ENCODE measurements at regions not wholly inside any gene's neighbourhood (a gene's known extent, or its start where the extent isn't known, plus 50 kb on each side); places are given as distances from the start of the nearest gene placed in this dataset.

DNA sequence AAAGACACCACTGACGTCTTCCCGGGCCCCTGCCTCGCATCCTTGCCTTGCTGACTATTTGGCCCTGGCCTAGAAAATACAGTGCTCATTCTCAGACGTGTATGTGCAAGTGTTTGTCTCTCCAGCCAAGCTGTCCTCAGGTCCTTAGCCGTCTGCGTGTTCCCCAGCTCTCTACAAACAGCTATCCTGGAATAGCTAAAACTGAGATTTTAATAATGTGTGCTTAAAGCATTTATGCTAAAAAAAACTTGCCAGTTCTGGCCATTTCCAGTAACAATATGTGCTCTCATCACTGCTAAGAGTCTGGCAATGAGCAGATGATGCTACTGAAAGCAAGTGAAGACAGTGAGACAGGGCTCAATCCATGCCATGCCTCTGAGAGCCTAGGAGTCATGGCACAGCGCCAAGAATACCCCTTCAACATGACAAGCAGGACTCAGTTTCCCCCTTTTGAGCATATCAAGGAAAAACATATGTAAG, 55.7 kb downstream of the IRF2BP2 start:
- no peak for ATAC-seq (replicated peaks)
- no peaks in the 10 kb centered on the region for H3K4me1 Mint-ChIP-seq
- no peaks in the 10 kb centered on the region for H3K36me3 Mint-ChIP-seq (ENCODE audit: low read depth)
- no peak overlapping the region for H3K27ac Mint-ChIP-seq
- no peaks in the 10 kb centered on the region for H3K9me3 Mint-ChIP-seq
- H3K4me3 Mint-ChIP-seq = no peak overlapping the region
- peaks cover 4% of the 10 kb centered on the region for H3K27me3 Mint-ChIP-seq

DNA sequence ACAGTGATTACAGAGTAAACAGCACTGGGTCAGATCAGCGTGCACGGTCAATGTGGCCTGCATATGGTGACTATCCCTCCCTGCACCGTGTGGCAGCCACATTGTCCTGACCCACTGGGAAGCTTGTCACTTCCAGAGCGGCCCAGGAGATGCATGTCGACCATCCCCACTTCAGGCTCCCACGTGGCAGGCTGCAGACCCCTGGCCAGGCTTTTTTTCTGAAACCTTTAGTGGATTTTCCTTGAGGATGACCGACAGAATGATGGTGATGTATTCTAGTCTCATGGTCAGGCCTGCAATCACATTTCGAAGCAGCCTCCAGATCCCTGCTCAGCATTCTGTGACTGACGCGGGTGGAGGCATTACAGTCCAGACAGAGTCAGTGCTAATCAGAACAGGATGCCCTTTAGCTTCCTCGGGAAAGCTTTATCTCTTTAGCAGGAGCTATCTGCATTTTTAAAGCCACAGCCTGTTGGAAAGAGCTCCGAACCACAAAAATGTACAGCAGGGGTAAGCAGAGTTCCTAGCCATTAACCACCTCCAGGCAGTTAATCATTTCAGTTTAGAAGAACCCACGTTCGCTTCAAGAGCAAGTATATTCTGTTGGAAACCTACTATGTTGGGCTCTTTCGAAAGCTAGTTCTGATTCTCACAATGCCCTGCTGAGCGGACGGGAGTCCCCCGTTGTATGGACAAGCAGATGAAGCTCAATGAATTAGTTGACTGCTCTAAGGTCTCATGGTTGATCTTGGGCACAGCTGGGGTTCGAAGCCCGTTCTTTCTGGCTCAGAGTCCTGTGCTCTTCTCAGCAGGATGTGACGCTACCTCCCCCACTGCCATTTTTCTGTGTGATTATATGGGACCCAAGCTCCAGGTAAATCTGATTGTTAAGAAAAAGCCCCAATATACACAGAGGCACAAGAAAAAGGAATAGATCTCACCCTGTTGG, 56.5 kb downstream of the IRF2BP2 start:
- Mint-ChIP-seq H3K27ac (no peak overlapping the region), H3K36me3 (ENCODE audit: low read depth) (no peaks in the 10 kb centered on the region), H3K4me1 (no peaks in the 10 kb centered on the region), H3K9me3 (no peaks in the 10 kb centered on the region), H3K4me3 (no peak overlapping the region), H3K27me3 (peaks cover 4% of the 10 kb centered on the region)
- no peak for ATAC-seq (replicated peaks)

- H3K4me1 Mint-ChIP-seq = no peaks in the 10 kb centered on the region
- no peaks in the 10 kb centered on the region for H3K9me3 Mint-ChIP-seq
- no peaks in the 10 kb centered on the region for H3K36me3 Mint-ChIP-seq (ENCODE audit: low read depth)
- peaks cover 8% of the 10 kb centered on the region for H3K27me3 Mint-ChIP-seq
- no peak for ATAC-seq (replicated peaks)
- no peak overlapping the region for H3K27ac Mint-ChIP-seq
- H3K4me3 Mint-ChIP-seq = no peak overlapping the region
These were observed 59.0 kb downstream of the IRF2BP2 start for GRCh38 chr1:234551032-234551378.

DNA sequence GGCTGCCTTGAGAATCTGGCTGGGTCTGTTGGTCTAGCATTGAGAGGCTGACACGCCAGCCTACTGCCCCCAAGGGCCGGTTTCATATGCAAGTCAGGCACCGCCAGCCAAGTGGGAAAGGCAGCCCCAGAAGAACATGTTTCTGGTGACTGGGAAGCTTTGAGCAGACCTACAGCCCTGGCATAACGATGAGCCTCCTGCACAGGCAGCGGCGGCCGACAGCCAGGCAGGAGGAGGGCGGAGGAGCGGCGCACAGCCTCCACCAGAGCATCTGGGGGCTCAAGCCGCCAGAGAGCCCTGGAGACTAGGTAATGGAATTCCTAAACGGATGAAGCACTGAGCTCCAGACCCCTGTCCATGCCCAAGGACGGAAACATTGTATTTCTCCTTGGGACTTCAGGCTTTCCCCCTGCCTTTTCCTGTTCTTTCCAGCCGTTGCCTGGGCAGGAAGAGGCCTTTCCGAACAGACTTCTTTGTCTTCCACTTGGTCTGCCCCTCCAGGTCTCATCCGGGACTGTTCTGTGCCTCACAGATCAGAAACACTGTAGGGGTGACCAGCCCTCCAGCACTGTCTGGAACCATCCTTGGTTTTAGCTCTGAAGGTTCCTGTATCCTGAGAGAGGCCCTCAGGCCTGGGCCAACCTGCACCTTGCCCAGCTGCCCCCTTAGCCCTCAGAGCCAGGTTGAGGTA, 59.5 kb downstream of the IRF2BP2 start:
- no peaks in the 10 kb centered on the region for H3K9me3 Mint-ChIP-seq
- no peak overlapping the region for H3K27ac Mint-ChIP-seq
- no peaks in the 10 kb centered on the region for H3K4me1 Mint-ChIP-seq
- no peaks in the 10 kb centered on the region for H3K36me3 Mint-ChIP-seq (ENCODE audit: low read depth)
- peaks cover 8% of the 10 kb centered on the region for H3K27me3 Mint-ChIP-seq
- no peak for ATAC-seq (replicated peaks)
- no peak overlapping the region for H3K4me3 Mint-ChIP-seq

GRCh38 chr1:234549447-234550021, 60.4 kb downstream of the IRF2BP2 start:
- Mint-ChIP-seq H3K36me3 (ENCODE audit: low read depth) (no peaks in the 10 kb centered on the region), H3K4me3 (no peak overlapping the region), H3K27ac (no peak overlapping the region), H3K27me3 (peaks cover 14% of the 10 kb centered on the region), H3K4me1 (peaks cover 7% of the 10 kb centered on the region), H3K9me3 (no peaks in the 10 kb centered on the region)
- no peak for ATAC-seq (replicated peaks)

GRCh38 chr1:234546890-234547788, 62.8 kb downstream of the IRF2BP2 start:
- no peak overlapping the region for H3K27ac Mint-ChIP-seq
- peaks cover 10% of the 10 kb centered on the region for H3K27me3 Mint-ChIP-seq
- no peak for ATAC-seq (replicated peaks)
- H3K9me3 Mint-ChIP-seq = no peaks in the 10 kb centered on the region
- H3K36me3 Mint-ChIP-seq (ENCODE audit: low read depth) = no peaks in the 10 kb centered on the region
- H3K4me3 Mint-ChIP-seq = no peak overlapping the region
- peaks cover 14% of the 10 kb centered on the region for H3K4me1 Mint-ChIP-seq

DNA sequence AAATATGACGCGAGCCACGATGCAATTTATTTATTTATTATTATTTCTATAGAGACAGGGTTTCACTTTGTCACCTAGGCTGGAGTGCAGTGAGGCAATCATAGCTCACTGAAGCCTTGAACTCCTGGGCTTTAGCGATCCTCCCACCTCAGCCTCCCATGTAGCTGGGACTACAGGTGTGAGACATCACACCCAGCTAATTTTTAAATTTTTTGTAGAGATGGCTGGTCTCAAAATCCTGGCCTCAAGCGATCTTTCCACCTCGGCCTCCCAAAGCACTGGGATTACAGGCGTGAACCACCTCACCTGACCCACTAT, 63.6 kb downstream of the IRF2BP2 start:
- Mint-ChIP-seq H3K4me1 (peaks cover 14% of the 10 kb centered on the region), H3K4me3 (no peak overlapping the region), H3K27me3 (peaks cover 10% of the 10 kb centered on the region), H3K27ac (no peak overlapping the region), H3K36me3 (ENCODE audit: low read depth) (no peaks in the 10 kb centered on the region), H3K9me3 (no peaks in the 10 kb centered on the region)
- ATAC-seq (replicated peaks) = no peak

DNA sequence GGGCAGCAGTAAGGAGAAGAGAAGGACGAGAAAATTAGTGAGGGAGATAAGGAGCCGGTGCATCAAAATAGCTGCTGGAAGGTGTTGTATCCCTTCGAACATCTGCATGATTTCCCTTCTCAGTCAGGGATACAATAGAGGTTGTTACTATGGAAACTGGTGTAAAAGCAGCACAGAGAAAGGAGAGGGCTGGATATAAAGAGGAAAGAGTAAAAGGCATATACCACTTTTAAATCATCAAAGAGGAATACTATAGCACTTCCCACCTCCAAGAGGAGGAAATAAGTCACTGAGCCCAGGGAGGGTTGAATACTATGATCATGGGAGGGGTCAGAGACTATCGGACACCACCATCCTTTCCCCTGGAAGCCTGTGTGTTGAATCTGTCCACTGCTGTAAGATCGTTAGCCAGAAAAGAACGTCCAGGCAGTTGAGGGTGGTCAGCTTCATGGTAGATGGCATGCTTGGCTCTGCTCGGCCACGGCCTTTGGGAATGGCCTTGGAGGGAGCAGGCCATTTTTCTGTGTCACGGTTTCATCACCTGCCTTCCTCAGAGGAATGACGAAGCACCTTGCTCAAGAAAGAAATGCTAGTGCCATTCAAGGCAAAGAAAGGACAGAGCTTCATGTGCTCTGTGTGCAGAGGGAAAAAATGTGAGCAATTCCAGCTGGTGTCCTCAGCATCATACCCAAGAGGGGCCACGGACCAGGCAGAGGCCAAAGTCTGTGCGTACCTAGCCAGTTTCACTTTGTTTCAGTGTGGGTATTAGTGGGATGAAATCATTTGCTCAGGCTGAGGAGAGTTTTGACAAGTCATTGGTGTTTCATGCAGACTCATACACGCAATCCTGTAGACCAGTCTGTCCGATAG, 64.2 kb downstream of the IRF2BP2 start:
- H3K36me3 Mint-ChIP-seq (ENCODE audit: low read depth) = no peaks in the 10 kb centered on the region
- H3K9me3 Mint-ChIP-seq = no peaks in the 10 kb centered on the region
- no peak overlapping the region for H3K4me3 Mint-ChIP-seq
- peaks cover 14% of the 10 kb centered on the region for H3K4me1 Mint-ChIP-seq
- no peak overlapping the region for H3K27ac Mint-ChIP-seq
- no peak for ATAC-seq (replicated peaks)
- peaks cover 10% of the 10 kb centered on the region for H3K27me3 Mint-ChIP-seq

GRCh38 chr1:234544087-234544579, 65.2 kb upstream of the TARBP1 start:
- ATAC-seq (replicated peaks) = peak; percentile 62

DNA sequence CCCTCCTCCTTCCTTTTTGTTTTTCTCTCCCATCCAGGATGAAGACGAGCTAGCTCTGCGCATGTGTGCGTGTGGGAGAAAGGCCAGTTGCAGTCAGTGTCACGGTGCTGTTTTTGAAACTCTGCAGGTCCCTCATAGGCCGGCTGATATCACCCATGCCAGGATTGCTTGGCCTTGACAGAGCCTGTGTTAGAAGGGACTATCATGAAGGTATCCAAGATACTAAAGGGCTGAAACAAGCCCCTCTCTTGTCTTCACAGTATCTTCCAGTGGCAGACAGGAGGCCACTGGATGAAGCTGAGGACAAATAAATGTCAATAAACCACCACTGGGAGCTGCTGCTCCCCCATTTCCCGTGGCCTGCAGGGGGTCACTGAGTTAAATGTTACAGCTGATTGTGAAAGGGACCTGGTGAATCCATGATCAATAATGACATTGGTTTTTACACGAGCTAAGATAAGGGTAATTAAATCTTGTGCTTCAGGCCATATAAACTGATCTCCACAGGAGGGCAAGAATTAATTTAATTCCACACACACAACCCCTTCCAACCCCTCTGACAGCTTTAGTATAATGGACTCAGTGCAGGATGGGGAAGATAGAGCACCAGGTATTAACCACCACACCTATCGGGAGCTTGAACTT, 64.6 kb upstream of the TARBP1 start:
- H3K27ac Mint-ChIP-seq = peak overlapping the region; percentile 68
- ATAC-seq (replicated peaks) = no peak
- peak overlapping the region; percentile 37 for H3K4me3 Mint-ChIP-seq
- H3K9me3 Mint-ChIP-seq = no peaks in the 10 kb centered on the region
- H3K27me3 Mint-ChIP-seq = peaks cover 10% of the 10 kb centered on the region
- no peaks in the 10 kb centered on the region for H3K36me3 Mint-ChIP-seq (ENCODE audit: low read depth)
- H3K4me1 Mint-ChIP-seq = peaks cover 14% of the 10 kb centered on the region

More at GRCh38 chr1:234544087-234544579, 65.2 kb upstream of the TARBP1 start:
- Mint-ChIP-seq H3K9me3 (no peaks in the 10 kb centered on the region), H3K36me3 (ENCODE audit: low read depth) (no peaks in the 10 kb centered on the region), H3K4me1 (peaks cover 14% of the 10 kb centered on the region), H3K4me3 (peak overlapping the region; percentile 37), H3K27me3 (peaks cover 10% of the 10 kb centered on the region), H3K27ac (peak overlapping the region; percentile 68)

DNA sequence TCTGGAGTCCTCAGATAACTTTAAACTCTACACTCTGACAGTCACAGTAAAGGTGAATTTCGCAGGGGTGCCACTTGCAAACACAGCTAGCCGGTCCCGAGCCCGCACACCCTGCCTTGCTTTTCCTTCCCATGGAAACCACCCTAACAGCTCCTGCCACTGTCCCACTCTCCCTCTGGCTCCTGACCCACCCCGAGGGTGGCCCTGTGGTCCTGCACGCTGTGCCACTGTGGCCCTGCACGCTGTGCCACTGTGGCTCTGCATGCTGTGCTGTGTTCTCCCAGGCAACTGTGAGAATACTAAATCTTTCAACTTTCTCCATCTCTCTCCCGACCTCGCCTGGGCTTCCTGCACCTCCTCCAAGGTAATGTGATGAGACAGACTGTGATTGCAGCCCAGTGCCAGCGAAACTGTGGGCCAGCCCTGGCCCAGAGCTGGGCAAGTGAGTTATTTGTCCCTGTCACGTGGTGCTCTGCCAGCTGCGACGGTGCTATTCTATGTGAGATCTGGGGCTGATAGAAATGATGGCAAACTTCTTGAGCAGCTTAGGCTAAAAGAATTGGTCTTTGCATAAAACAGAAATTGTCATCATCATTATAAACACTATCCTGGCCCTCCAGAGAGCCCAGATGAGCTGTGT, 63.4 kb upstream of the TARBP1 start:
- H3K9me3 Mint-ChIP-seq = no peaks in the 10 kb centered on the region
- no peak overlapping the region for H3K27ac Mint-ChIP-seq
- no peak for ATAC-seq (replicated peaks)
- H3K4me3 Mint-ChIP-seq = no peak overlapping the region
- H3K27me3 Mint-ChIP-seq = peaks cover 10% of the 10 kb centered on the region
- H3K36me3 Mint-ChIP-seq (ENCODE audit: low read depth) = no peaks in the 10 kb centered on the region
- peaks cover 14% of the 10 kb centered on the region for H3K4me1 Mint-ChIP-seq

- no peaks in the 10 kb centered on the region for H3K36me3 Mint-ChIP-seq (ENCODE audit: low read depth)
- peak; percentile 66 for ATAC-seq (replicated peaks)
- H3K9me3 Mint-ChIP-seq = no peaks in the 10 kb centered on the region
- H3K4me1 Mint-ChIP-seq = peaks cover 14% of the 10 kb centered on the region
- no peak overlapping the region for H3K27ac Mint-ChIP-seq
- H3K27me3 Mint-ChIP-seq = peaks cover 6% of the 10 kb centered on the region
- H3K4me3 Mint-ChIP-seq = no peak overlapping the region
These were observed 62.5 kb upstream of the TARBP1 start for GRCh38 chr1:234541286-234541975.
